Endothelial cell of umbilical vein (primary cell): ENCODE measurements at regions not wholly inside any gene's neighbourhood (a gene's known extent, or its start where the extent isn't known, plus 50 kb on each side); places are given as distances from the start of the nearest gene placed in this dataset.

Experiments used
- BruUV-seq: library from RNA; stranded (reverse); fragments of 400-500 nt; replicated peaks from 2 replicates; lab custom pipeline; 2021; lab: Mats Ljungman, UMichigan
- CTCF ChIA-PET: fragments of 300-600, 350-600 bp; sonication (Branson Sonifier 250); formaldehyde crosslinking; loops from one replicate; lab custom pipeline; 2021; ENCODE audit warnings: antibody characterized with exemption, inconsistent platforms; lab: Charles Lee
- POLR2A ChIA-PET: fragments of 300-600, 350-600 bp; sonication (Branson Sonifier 250); formaldehyde crosslinking; loops from one replicate; lab custom pipeline; 2021; ENCODE audit warnings: antibody characterized with exemption, inconsistent platforms; lab: Charles Lee
- DNase-seq: peaks from one replicate; pipeline ENCODE4 v3.0.0-alpha.2; 2011; ENCODE audit warnings: low read depth, low spot score
- FAIRE-seq: peaks from 2 replicates; lab custom pipeline; 2011; peaks lifted over from hg19 to GRCh38; lab: Jason Lieb, UNC
- H2AFZ ChIP-seq: 2 replicates; pipeline ENCODE4 v1.6.0; 2012; ENCODE audit warnings: low read depth, low read length, control low read depth, inconsistent platforms
- H3K27ac ChIP-seq: 2 replicates; pipeline ENCODE4 v1.5.1; 2011; ENCODE audit warnings: low read depth, mild to moderate bottlenecking, control low read depth, low read length, moderate library complexity; ENCODE audit not compliant: insufficient read depth
- H3K27me3 ChIP-seq, 2 experiments: 2 replicates each; pipeline versions ENCODE4 v1.6.0 to v1.6.1; 2011; ENCODE audit warnings: low read length in 2 of 2, mixed read lengths in 1 of 2; ENCODE audit not compliant: control insufficient read depth in 2 of 2, insufficient read depth in 2 of 2
- H3K36me3 ChIP-seq, 2 experiments: 2 replicates in 1 of 2; 3 replicates in 1 of 2; pipeline ENCODE4 v1.5.1; 2011; ENCODE audit warnings: low read length in 2 of 2, mild to moderate bottlenecking in 1 of 2, moderate library complexity in 1 of 2; ENCODE audit not compliant: control insufficient read depth in 2 of 2, insufficient read depth in 2 of 2; ENCODE audit errors: extremely low read depth in 1 of 2
- H3K4me1 ChIP-seq: 3 replicates; pipeline ENCODE4 v1.5.1; 2011; ENCODE audit warnings: mild to moderate bottlenecking, low read length; ENCODE audit not compliant: control insufficient read depth, insufficient read depth; ENCODE audit errors: extremely low read depth
- H3K4me2 ChIP-seq: 2 replicates; pipeline ENCODE4 v1.6.1; 2011; ENCODE audit warnings: low read length, control low read depth, mixed read lengths; ENCODE audit not compliant: insufficient read depth
- H3K4me3 ChIP-seq, 3 experiments: fragments of 200-600 bp in 1 of 3; sonication (generic), shearing (Covaris generic) in 1 of 3; replicated peaks in 1 of 3; 2 replicates each; pipeline ENCODE4 v1.5.1; 2011 to 2016; ENCODE audit warnings: control low read depth in 3 of 3, low read length in 3 of 3, mild to moderate bottlenecking in 2 of 3, inconsistent platforms in 1 of 3, low read depth in 1 of 3, moderate library complexity in 1 of 3; ENCODE audit not compliant: insufficient read depth in 1 of 3
- H3K79me2 ChIP-seq: 2 replicates; pipeline ENCODE4 v1.6.0; 2012; ENCODE audit warnings: low read length, inconsistent platforms; ENCODE audit not compliant: control insufficient read depth, insufficient read depth
- H3K9ac ChIP-seq: replicated peaks from 2 replicates; pipeline ENCODE3; 2011; ENCODE audit warnings: low read length, control low read depth; ENCODE audit not compliant: insufficient read depth; ENCODE audit errors: extremely low read depth
- H3K9me1 ChIP-seq: replicated peaks from 3 replicates; pipeline ENCODE4 v1.6.0; 2011; ENCODE audit warnings: mild to moderate bottlenecking, low read length; ENCODE audit not compliant: control insufficient read depth, insufficient read depth; ENCODE audit errors: extremely low read depth
- H3K9me3 ChIP-seq: replicated peaks from 2 replicates; pipeline ENCODE4 v1.5.1; 2012; ENCODE audit warnings: low read length, inconsistent platforms; ENCODE audit not compliant: control insufficient read depth, insufficient read depth
- H4K20me1 ChIP-seq: replicated peaks from 2 replicates; pipeline ENCODE3; 2011; ENCODE audit warnings: mild to moderate bottlenecking, low read length; ENCODE audit not compliant: control insufficient read depth, insufficient read depth; ENCODE audit errors: extremely low read depth
- CTCF ChIP-seq, 2 donors: IDR thresholded peaks; 1 replicate in 1 of 2; 2 replicates in 1 of 2; pipeline ENCODE4 v1.5.1; 2011; ENCODE audit warnings: low read length in 2 of 2, mild to moderate bottlenecking in 2 of 2, moderate library complexity in 2 of 2, control low read depth in 1 of 2, inconsistent platforms in 1 of 2, low read depth in 1 of 2; ENCODE audit not compliant: insufficient read depth in 1 of 2; ENCODE audit errors: extremely low read depth in 1 of 2
- EZH2 ChIP-seq: IDR thresholded peaks from 2 replicates; pipeline ENCODE4 v1.6.1; 2012; ENCODE audit warnings: borderline replicate concordance, low read depth, mild to moderate bottlenecking, moderate library complexity, low read length, inconsistent platforms; ENCODE audit not compliant: severe bottlenecking
- FOS ChIP-seq: IDR thresholded peaks from 2 replicates; pipeline ENCODE4 v1.6.1; 2011; ENCODE audit warnings: mild to moderate bottlenecking, low read length, moderate library complexity, borderline replicate concordance; ENCODE audit not compliant: insufficient read depth
- GATA2 ChIP-seq: IDR thresholded peaks from 2 replicates; pipeline ENCODE4 v1.7.0; 2011; ENCODE audit warnings: low read depth, mild to moderate bottlenecking, moderate library complexity, mixed read lengths, low read length; ENCODE audit not compliant: insufficient read length, insufficient read depth
- JUN ChIP-seq: IDR thresholded peaks from 2 replicates; pipeline ENCODE4 v1.6.1; 2011; ENCODE audit warnings: borderline replicate concordance, low read depth; ENCODE audit not compliant: insufficient read length, insufficient read depth
- MAX ChIP-seq: IDR thresholded peaks from 2 replicates; pipeline ENCODE4 v1.6.1; 2011; ENCODE audit not compliant: insufficient read depth, insufficient read length
- MYC ChIP-seq: IDR thresholded peaks from one replicate; pipeline ENCODE4 v1.6.1; 2011; ENCODE audit warnings: mild to moderate bottlenecking, low read depth, low read length
- POLR2A ChIP-seq: IDR thresholded peaks from 2 replicates; pipeline ENCODE4 v1.6.1; 2012; ENCODE audit warnings: low read depth, mild to moderate bottlenecking, control low read depth, low read length
- POLR2AphosphoS5 ChIP-seq: IDR thresholded peaks from 2 replicates; pipeline ENCODE4 v1.6.1; 2012; ENCODE audit warnings: low read depth, mild to moderate bottlenecking, control low read depth, low read length, moderate library complexity; ENCODE audit not compliant: insufficient read depth
- dilution Hi-C: fragments of 300-500 bp; cut with MboI; formaldehyde crosslinking; loops from one replicate; pipeline ENCODE4 v1.15.0; 2019; ENCODE audit warnings: low sequenced_read_pairs; ENCODE audit not compliant: extremely low pct_ligation_motif_present
- intact Hi-C: fragments of 100-400 bp; cut with micrococcal nuclease; formaldehyde crosslinking; loops from one replicate; pipeline ENCODE4 v1.10.0; 2022

- FAIRE-seq (no peak), DNase-seq (no peak)
- POLR2A ChIA-PET: no interaction called here
- Histone ChIP-seq H3K27me3 (no peaks in the 10 kb centered on the region), H3K4me1 (no peaks in the 10 kb centered on the region), H3K79me2 (no peaks in the 10 kb centered on the region), H3K9me3 (no peaks in the 10 kb centered on the region), H3K9ac (no peak overlapping the region), H3K27ac (no peak overlapping the region), H3K36me3 (no peaks in the 10 kb centered on the region), H4K20me1 (no peaks in the 10 kb centered on the region), H3K4me2 (no peak overlapping the region), H3K9me1 (no peaks in the 10 kb centered on the region), H2AFZ (no peak overlapping the region), H3K4me3 (no peak overlapping the region)
- dilution Hi-C loops: no loop called here
- intact Hi-C loops: no loop called here
- CTCF ChIA-PET: interaction anchor here (1.2 kb wide), 1 partner anchor 106 kb away, joined by 3 read pairs; no protein-coding TSS in a partner anchor
- TF ChIP-seq MYC (no peak), EZH2 (no peak), POLR2A (no peak), MAX (no peak), POLR2AphosphoS5 (no peak), GATA2 (no peak)
- BruUV-seq: no TSS peak
Measured at GRCh38 chr10:33441561-33441960, 107.1 kb upstream of the NRP1 start.

GRCh38 chr10:33434933-33435332 is 100.5 kb upstream of the NRP1 start:
- no TSS peak for BruUV-seq
- H3K4me2 ChIP-seq: no peak overlapping the region
- CTCF ChIA-PET: no interaction called here
- no peak overlapping the region for H3K27ac ChIP-seq
- POLR2A ChIA-PET: no interaction called here
- TF ChIP-seq FOS: no peak
- TF ChIP-seq POLR2AphosphoS5: no peak
- TF ChIP-seq GATA2: no peak
- TF ChIP-seq JUN: no peak
- TF ChIP-seq MAX: no peak
- no peak for TF ChIP-seq CTCF (IDR thresholded peaks at IDR 0.05; ENCODE audit: extremely low read depth in 1 of 2, insufficient read depth in 1 of 2, low read depth in 1 of 2, low read length in 2 of 2)
- no peak for TF ChIP-seq MYC
- H3K9ac ChIP-seq: no peak overlapping the region
- dilution Hi-C loops: no loop called here
- no peaks in the 10 kb centered on the region for H3K4me1 ChIP-seq
- no peaks in the 10 kb centered on the region for H4K20me1 ChIP-seq
- no peaks in the 10 kb centered on the region for H3K36me3 ChIP-seq
- H3K9me3 ChIP-seq: no peaks in the 10 kb centered on the region
- intact Hi-C loops: no loop called here
- H3K4me3 ChIP-seq: no peak overlapping the region
- H2AFZ ChIP-seq: no peak overlapping the region
- FAIRE-seq (no peak), DNase-seq (no peak)
- H3K27me3 ChIP-seq: peaks cover 0 to 2% of the 10 kb centered on the region in 2 experiments
- no peaks in the 10 kb centered on the region for H3K9me1 ChIP-seq
- H3K79me2 ChIP-seq: no peaks in the 10 kb centered on the region
